Endothelial cell of umbilical vein (primary cell): ENCODE measurements at regions not wholly inside any gene's neighbourhood (a gene's known extent, or its start where the extent isn't known, plus 50 kb on each side); places are given as distances from the start of the nearest gene placed in this dataset.

Experiments
- BruUV-seq: library from RNA; stranded (reverse); fragments of 400-500 nt; replicated peaks from 2 replicates; lab custom pipeline; 2021; lab: Mats Ljungman, UMichigan
- CTCF ChIA-PET: fragments of 300-600, 350-600 bp; sonication (Branson Sonifier 250); formaldehyde crosslinking; loops from one replicate; lab custom pipeline; 2021; ENCODE audit warnings: antibody characterized with exemption, inconsistent platforms; lab: Charles Lee
- POLR2A ChIA-PET: fragments of 300-600, 350-600 bp; sonication (Branson Sonifier 250); formaldehyde crosslinking; loops from one replicate; lab custom pipeline; 2021; ENCODE audit warnings: antibody characterized with exemption, inconsistent platforms; lab: Charles Lee
- DNase-seq: peaks from one replicate; pipeline ENCODE4 v3.0.0-alpha.2; 2011; ENCODE audit warnings: low read depth, low spot score
- FAIRE-seq: peaks from 2 replicates; lab custom pipeline; 2011; peaks lifted over from hg19 to GRCh38; lab: Jason Lieb, UNC
- H2AFZ ChIP-seq: 2 replicates; pipeline ENCODE4 v1.6.0; 2012; ENCODE audit warnings: low read depth, low read length, control low read depth, inconsistent platforms
- H3K27ac ChIP-seq: 2 replicates; pipeline ENCODE4 v1.5.1; 2011; ENCODE audit warnings: low read depth, mild to moderate bottlenecking, control low read depth, low read length, moderate library complexity; ENCODE audit not compliant: insufficient read depth
- H3K27me3 ChIP-seq, 2 experiments: 2 replicates each; pipeline versions ENCODE4 v1.6.0 to v1.6.1; 2011; ENCODE audit warnings: low read length in 2 of 2, mixed read lengths in 1 of 2; ENCODE audit not compliant: control insufficient read depth in 2 of 2, insufficient read depth in 2 of 2
- H3K36me3 ChIP-seq, 2 experiments: 2 replicates in 1 of 2; 3 replicates in 1 of 2; pipeline ENCODE4 v1.5.1; 2011; ENCODE audit warnings: low read length in 2 of 2, mild to moderate bottlenecking in 1 of 2, moderate library complexity in 1 of 2; ENCODE audit not compliant: control insufficient read depth in 2 of 2, insufficient read depth in 2 of 2; ENCODE audit errors: extremely low read depth in 1 of 2
- H3K4me1 ChIP-seq: 3 replicates; pipeline ENCODE4 v1.5.1; 2011; ENCODE audit warnings: mild to moderate bottlenecking, low read length; ENCODE audit not compliant: control insufficient read depth, insufficient read depth; ENCODE audit errors: extremely low read depth
- H3K4me2 ChIP-seq: 2 replicates; pipeline ENCODE4 v1.6.1; 2011; ENCODE audit warnings: low read length, control low read depth, mixed read lengths; ENCODE audit not compliant: insufficient read depth
- H3K4me3 ChIP-seq, 3 experiments: fragments of 200-600 bp in 1 of 3; sonication (generic), shearing (Covaris generic) in 1 of 3; replicated peaks in 1 of 3; 2 replicates each; pipeline ENCODE4 v1.5.1; 2011 to 2016; ENCODE audit warnings: control low read depth in 3 of 3, low read length in 3 of 3, mild to moderate bottlenecking in 2 of 3, inconsistent platforms in 1 of 3, low read depth in 1 of 3, moderate library complexity in 1 of 3; ENCODE audit not compliant: insufficient read depth in 1 of 3
- H3K79me2 ChIP-seq: 2 replicates; pipeline ENCODE4 v1.6.0; 2012; ENCODE audit warnings: low read length, inconsistent platforms; ENCODE audit not compliant: control insufficient read depth, insufficient read depth
- H3K9ac ChIP-seq: replicated peaks from 2 replicates; pipeline ENCODE3; 2011; ENCODE audit warnings: low read length, control low read depth; ENCODE audit not compliant: insufficient read depth; ENCODE audit errors: extremely low read depth
- H3K9me1 ChIP-seq: replicated peaks from 3 replicates; pipeline ENCODE4 v1.6.0; 2011; ENCODE audit warnings: mild to moderate bottlenecking, low read length; ENCODE audit not compliant: control insufficient read depth, insufficient read depth; ENCODE audit errors: extremely low read depth
- H3K9me3 ChIP-seq: replicated peaks from 2 replicates; pipeline ENCODE4 v1.5.1; 2012; ENCODE audit warnings: low read length, inconsistent platforms; ENCODE audit not compliant: control insufficient read depth, insufficient read depth
- H4K20me1 ChIP-seq: replicated peaks from 2 replicates; pipeline ENCODE3; 2011; ENCODE audit warnings: mild to moderate bottlenecking, low read length; ENCODE audit not compliant: control insufficient read depth, insufficient read depth; ENCODE audit errors: extremely low read depth
- CTCF ChIP-seq, 2 donors: IDR thresholded peaks; 1 replicate in 1 of 2; 2 replicates in 1 of 2; pipeline ENCODE4 v1.5.1; 2011; ENCODE audit warnings: low read length in 2 of 2, mild to moderate bottlenecking in 2 of 2, moderate library complexity in 2 of 2, control low read depth in 1 of 2, inconsistent platforms in 1 of 2, low read depth in 1 of 2; ENCODE audit not compliant: insufficient read depth in 1 of 2; ENCODE audit errors: extremely low read depth in 1 of 2
- EZH2 ChIP-seq: IDR thresholded peaks from 2 replicates; pipeline ENCODE4 v1.6.1; 2012; ENCODE audit warnings: borderline replicate concordance, low read depth, mild to moderate bottlenecking, moderate library complexity, low read length, inconsistent platforms; ENCODE audit not compliant: severe bottlenecking
- FOS ChIP-seq: IDR thresholded peaks from 2 replicates; pipeline ENCODE4 v1.6.1; 2011; ENCODE audit warnings: mild to moderate bottlenecking, low read length, moderate library complexity, borderline replicate concordance; ENCODE audit not compliant: insufficient read depth
- GATA2 ChIP-seq: IDR thresholded peaks from 2 replicates; pipeline ENCODE4 v1.7.0; 2011; ENCODE audit warnings: low read depth, mild to moderate bottlenecking, moderate library complexity, mixed read lengths, low read length; ENCODE audit not compliant: insufficient read length, insufficient read depth
- JUN ChIP-seq: IDR thresholded peaks from 2 replicates; pipeline ENCODE4 v1.6.1; 2011; ENCODE audit warnings: borderline replicate concordance, low read depth; ENCODE audit not compliant: insufficient read length, insufficient read depth
- MAX ChIP-seq: IDR thresholded peaks from 2 replicates; pipeline ENCODE4 v1.6.1; 2011; ENCODE audit not compliant: insufficient read depth, insufficient read length
- MYC ChIP-seq: IDR thresholded peaks from one replicate; pipeline ENCODE4 v1.6.1; 2011; ENCODE audit warnings: mild to moderate bottlenecking, low read depth, low read length
- POLR2A ChIP-seq: IDR thresholded peaks from 2 replicates; pipeline ENCODE4 v1.6.1; 2012; ENCODE audit warnings: low read depth, mild to moderate bottlenecking, control low read depth, low read length
- POLR2AphosphoS5 ChIP-seq: IDR thresholded peaks from 2 replicates; pipeline ENCODE4 v1.6.1; 2012; ENCODE audit warnings: low read depth, mild to moderate bottlenecking, control low read depth, low read length, moderate library complexity; ENCODE audit not compliant: insufficient read depth
- dilution Hi-C: fragments of 300-500 bp; cut with MboI; formaldehyde crosslinking; loops from one replicate; pipeline ENCODE4 v1.15.0; 2019; ENCODE audit warnings: low sequenced_read_pairs; ENCODE audit not compliant: extremely low pct_ligation_motif_present
- intact Hi-C: fragments of 100-400 bp; cut with micrococcal nuclease; formaldehyde crosslinking; loops from one replicate; pipeline ENCODE4 v1.10.0; 2022

GRCh38 chr1:189350983-189351616, 1126.6 kb downstream of the BRINP3 start:
- no peaks in the 10 kb centered on the region for H3K27me3 ChIP-seq
- no peaks in the 10 kb centered on the region for H3K36me3 ChIP-seq
- peak overlapping the region; percentile 24 for H2AFZ ChIP-seq
- no peaks in the 10 kb centered on the region for H3K4me1 ChIP-seq
- H3K4me3 ChIP-seq, result no peak overlapping the region
- H3K9me3 ChIP-seq, result no peaks in the 10 kb centered on the region
- TF ChIP-seq MYC, result no peak
- TF ChIP-seq JUN, result no peak
- H3K79me2 ChIP-seq, result no peaks in the 10 kb centered on the region
- H3K9ac ChIP-seq, result no peak overlapping the region
- no peak for FAIRE-seq
- no peaks in the 10 kb centered on the region for H4K20me1 ChIP-seq
- CTCF ChIA-PET, result interaction anchor here (1.1 to 1.4 kb wide), 2 partner anchors 12 to 28 kb away, joined by 3 read pairs; no protein-coding TSS in a partner anchor
- dilution Hi-C loops (no loop called here), intact Hi-C loops (no loop called here)
- peak overlapping the region; percentile 21 for H3K4me2 ChIP-seq
- BruUV-seq, result no TSS peak
- no peak for DNase-seq
- POLR2A ChIA-PET, result no interaction called here
- no peaks in the 10 kb centered on the region for H3K9me1 ChIP-seq
- no peak overlapping the region for H3K27ac ChIP-seq

- Histone ChIP-seq H3K9me1 (no peaks in the 10 kb centered on the region), H3K36me3 (no peaks in the 10 kb centered on the region), H3K4me2 (no peak overlapping the region), H3K27me3 (no peaks in the 10 kb centered on the region), H3K9ac (no peak overlapping the region), H3K9me3 (no peaks in the 10 kb centered on the region), H3K4me3 (no peak overlapping the region), H2AFZ (no peak overlapping the region), H3K4me1 (no peaks in the 10 kb centered on the region), H3K79me2 (no peaks in the 10 kb centered on the region), H3K27ac (no peak overlapping the region), H4K20me1 (no peaks in the 10 kb centered on the region)
- DNase-seq (no peak), FAIRE-seq (no peak)
- CTCF ChIA-PET, result no interaction called here
- BruUV-seq, result no TSS peak
- TF ChIP-seq CTCF (IDR thresholded peaks at IDR 0.05; ENCODE audit: extremely low read depth in 1 of 2, insufficient read depth in 1 of 2, low read depth in 1 of 2, low read length in 2 of 2), result no peak
- no peak for TF ChIP-seq JUN
- no peak for TF ChIP-seq FOS
- TF ChIP-seq EZH2, result no peak
- no peak for TF ChIP-seq GATA2
- TF ChIP-seq MYC, result no peak
- TF ChIP-seq POLR2AphosphoS5, result no peak
- TF ChIP-seq POLR2A, result no peak
- no peak for TF ChIP-seq MAX
- POLR2A ChIA-PET, result no interaction called here
- intact Hi-C loops, result no loop called here
- dilution Hi-C loops, result no loop called here
Measured at GRCh38 chr1:189351960-189352359, 1125.7 kb downstream of the BRINP3 start.
